Osteoblast (primary cell): ENCODE measurements at regions not wholly inside any gene's neighbourhood (a gene's known extent, or its start where the extent isn't known, plus 50 kb on each side); places are given as distances from the start of the nearest gene placed in this dataset.

Experiments used
- DNase-seq: peaks from one replicate; pipeline ENCODE4 v3.0.0; 2011; ENCODE audit warnings: low spot score, mixed read lengths; ENCODE audit not compliant: insufficient read length; ENCODE audit errors: missing footprints
- H2AFZ ChIP-seq: 2 replicates; pipeline ENCODE4 v1.6.0; 2011; ENCODE audit warnings: mild to moderate bottlenecking, low read length
- H3K27ac ChIP-seq: 2 replicates; pipeline ENCODE4 v1.5.1; 2011; ENCODE audit warnings: mild to moderate bottlenecking, low read depth, low read length, moderate library complexity
- H3K27me3 ChIP-seq: 2 replicates; pipeline ENCODE4 v1.6.0; 2012; ENCODE audit warnings: mild to moderate bottlenecking, control low read depth, inconsistent platforms, low read length, moderate library complexity; ENCODE audit not compliant: insufficient read depth
- H3K36me3 ChIP-seq: 2 replicates; pipeline ENCODE4 v1.5.1; 2011; ENCODE audit warnings: mild to moderate bottlenecking, low read length, control low read depth, moderate library complexity; ENCODE audit not compliant: insufficient read depth
- H3K4me1 ChIP-seq: 2 replicates; pipeline ENCODE4 v1.5.1; 2011; ENCODE audit warnings: mild to moderate bottlenecking, low read length, control low read depth, moderate library complexity; ENCODE audit not compliant: insufficient read depth
- H3K4me2 ChIP-seq: 2 replicates; pipeline ENCODE4 v1.6.0; 2011; ENCODE audit warnings: mild to moderate bottlenecking, low read length; ENCODE audit not compliant: insufficient read depth
- H3K4me3 ChIP-seq: fragments of 200-600 bp; sonication (generic); 3 replicates; pipeline ENCODE4 v1.5.1; 2012; ENCODE audit warnings: mild to moderate bottlenecking, low read length, inconsistent platforms; ENCODE audit not compliant: insufficient read depth
- H3K79me2 ChIP-seq: 2 replicates; pipeline ENCODE4 v1.6.0; 2012; ENCODE audit warnings: mild to moderate bottlenecking, low read length, control low read depth, inconsistent platforms; ENCODE audit not compliant: insufficient read depth
- H3K9me3 ChIP-seq: 2 replicates; pipeline ENCODE4 v1.5.1; 2011; ENCODE audit warnings: low read depth, low read length, control low read depth
- H4K20me1 ChIP-seq: 2 replicates; pipeline ENCODE4 v1.6.0; 2012; ENCODE audit warnings: mild to moderate bottlenecking, low read length, control low read depth; ENCODE audit not compliant: insufficient read depth
- CTCF ChIP-seq: IDR thresholded peaks from 2 replicates; pipeline ENCODE4 v1.5.1; 2011; ENCODE audit warnings: mild to moderate bottlenecking, low read depth, low read length, moderate library complexity; ENCODE audit errors: extremely low read depth

GRCh38 chr5:4563400-4563799, 576.7 kb upstream of the ADAMTS16 start:
- Histone ChIP-seq H3K4me2 (no peak overlapping the region), H3K4me3 (no peak overlapping the region), H2AFZ (no peak overlapping the region), H3K27ac (no peak overlapping the region), H3K4me1 (no peaks in the 10 kb centered on the region), H3K36me3 (no peaks in the 10 kb centered on the region), H4K20me1 (no peaks in the 10 kb centered on the region), H3K79me2 (no peaks in the 10 kb centered on the region), H3K9me3 (no peaks in the 10 kb centered on the region), H3K27me3 (no peaks in the 10 kb centered on the region)
- TF ChIP-seq CTCF = no peak
- DNase-seq = no peak

GRCh38 chr5:4570047-4570995, 569.8 kb upstream of the ADAMTS16 start:
- no peaks in the 10 kb centered on the region for H3K36me3 ChIP-seq
- H3K4me3 ChIP-seq = no peak overlapping the region

GRCh38 chr5:4571248-4571948, 568.7 kb upstream of the ADAMTS16 start:
- Histone ChIP-seq H3K4me2 (no peak overlapping the region), H3K27me3 (no peaks in the 10 kb centered on the region), H3K36me3 (no peaks in the 10 kb centered on the region), H4K20me1 (no peaks in the 10 kb centered on the region), H3K27ac (no peak overlapping the region), H3K4me3 (no peak overlapping the region), H2AFZ (no peak overlapping the region), H3K4me1 (no peaks in the 10 kb centered on the region), H3K9me3 (no peaks in the 10 kb centered on the region), H3K79me2 (no peaks in the 10 kb centered on the region)
- no peak for DNase-seq
- no peak for TF ChIP-seq CTCF

More at GRCh38 chr5:4570047-4570995, 569.8 kb upstream of the ADAMTS16 start:
- H3K79me2 ChIP-seq = no peaks in the 10 kb centered on the region
- H2AFZ ChIP-seq = no peak overlapping the region
- no peak overlapping the region for H3K27ac ChIP-seq
- H3K4me2 ChIP-seq = no peak overlapping the region
- TF ChIP-seq CTCF = no peak
- DNase-seq = no peak
- H3K4me1 ChIP-seq = no peaks in the 10 kb centered on the region
- no peaks in the 10 kb centered on the region for H4K20me1 ChIP-seq
- no peaks in the 10 kb centered on the region for H3K9me3 ChIP-seq
- H3K27me3 ChIP-seq = no peaks in the 10 kb centered on the region
